WERI-Rb-1 (cell line): ENCODE measurements at regions not wholly inside any gene's neighbourhood (a gene's known extent, or its start where the extent isn't known, plus 50 kb on each side); places are given as distances from the start of the nearest gene placed in this dataset.
"Not testable (repeated sequence)": the region's sequence is repeated elsewhere in the genome, so short reads cannot be mapped to it uniquely, and the experiment has no call there.

Experiments
- DNase-seq: peaks from one replicate; pipeline ENCODE4 v3.0.0-alpha.2; 2020
- H3K27ac ChIP-seq: fragments of 250-450 bp; sonication (Bioruptor Pico); 2 replicates; pipeline ENCODE4 v1.5.1; 2020; ENCODE audit warnings: mild to moderate bottlenecking, moderate library complexity
- H3K27me3 ChIP-seq: fragments of 250-450 bp; sonication (Bioruptor Pico); 2 replicates; pipeline ENCODE4 v1.5.1; 2021; ENCODE audit warnings: mild to moderate bottlenecking, low read depth, moderate library complexity; ENCODE audit not compliant: insufficient read depth, severe bottlenecking
- H3K36me3 ChIP-seq: fragments of 250-450 bp; sonication (Bioruptor Pico); 2 replicates; pipeline ENCODE4 v1.5.1; 2020; ENCODE audit warnings: mild to moderate bottlenecking, moderate library complexity
- H3K4me3 ChIP-seq: 2 replicates; pipeline ENCODE4 v1.5.1; 2011; ENCODE audit warnings: low read depth, mild to moderate bottlenecking, control low read depth, low read length
- H3K9me3 ChIP-seq: fragments of 250-450 bp; sonication (Bioruptor Pico); 2 replicates; pipeline ENCODE4 v1.5.1; 2021; ENCODE audit warnings: mild to moderate bottlenecking, moderate library complexity; ENCODE audit not compliant: severe bottlenecking
- CTCF ChIP-seq: IDR thresholded peaks from 2 replicates; pipeline ENCODE4 v1.5.1; 2011; ENCODE audit warnings: low read depth, mild to moderate bottlenecking, control low read depth, inconsistent platforms, low read length

- not testable (repeated sequence) for H3K36me3 ChIP-seq
Measured at GRCh38 chr6:58181557-58182065, 864.2 kb downstream of the PRIM2 start.

GRCh38 chr6:58185300-58185699 lies 867.9 kb downstream of the PRIM2 start:
- H3K9me3 ChIP-seq, H3K27ac ChIP-seq: not testable (repeated sequence)

More at GRCh38 chr6:58181557-58182065, 864.2 kb downstream of the PRIM2 start:
- not testable (repeated sequence) for H3K9me3 ChIP-seq, H3K27ac ChIP-seq, DNase-seq, H3K4me3 ChIP-seq, H3K27me3 ChIP-seq

GRCh38 chr6:58193209-58193608 lies 875.8 kb downstream of the PRIM2 start:
- Histone ChIP-seq H3K9me3 (peaks cover 21% of the 10 kb centered on the region), H3K27me3 (peaks cover 27% of the 10 kb centered on the region)
- not testable (repeated sequence) for H3K36me3 ChIP-seq, H3K4me3 ChIP-seq, DNase-seq, H3K27ac ChIP-seq

More at GRCh38 chr6:58185300-58185699, 867.9 kb downstream of the PRIM2 start:
- H3K4me3 ChIP-seq, H3K36me3 ChIP-seq, DNase-seq: not testable (repeated sequence)
- H3K27me3 ChIP-seq = peaks cover 10% of the 10 kb centered on the region

- no peak for TF ChIP-seq CTCF
- Histone ChIP-seq H3K36me3 (no peaks in the 10 kb centered on the region), H3K4me3 (no peak overlapping the region), H3K27ac (no peak overlapping the region), H3K9me3 (peaks cover 3% of the 10 kb centered on the region), H3K27me3 (peaks cover 19% of the 10 kb centered on the region)
- no peak for DNase-seq
Measured at GRCh38 chr6:58198301-58198700, 880.9 kb downstream of the PRIM2 start.

GRCh38 chr6:58237124-58237523 lies 919.7 kb downstream of the PRIM2 start:
- not testable (repeated sequence) for H3K9me3 ChIP-seq

GRCh38 chr6:58238421-58238820 lies 921.0 kb downstream of the PRIM2 start:
- peaks cover 26% of the 10 kb centered on the region for H3K27me3 ChIP-seq
- H3K4me3 ChIP-seq, H3K36me3 ChIP-seq, DNase-seq, H3K27ac ChIP-seq, H3K9me3 ChIP-seq: not testable (repeated sequence)

More at GRCh38 chr6:58237124-58237523, 919.7 kb downstream of the PRIM2 start:
- not testable (repeated sequence) for H3K36me3 ChIP-seq, H3K27ac ChIP-seq, DNase-seq, H3K4me3 ChIP-seq
- peaks cover 25% of the 10 kb centered on the region for H3K27me3 ChIP-seq

- not testable (repeated sequence) for H3K36me3 ChIP-seq, DNase-seq, H3K27ac ChIP-seq, H3K4me3 ChIP-seq
- peaks cover 75% of the 10 kb centered on the region for H3K27me3 ChIP-seq
- peaks cover 12% of the 10 kb centered on the region for H3K9me3 ChIP-seq
Measured at GRCh38 chr6:58257625-58258024, 940.2 kb downstream of the PRIM2 start.

GRCh38 chr6:58290177-58290576 lies 972.7 kb downstream of the PRIM2 start:
- H3K27ac ChIP-seq = no peak overlapping the region
- no peak for TF ChIP-seq CTCF
- no peak for DNase-seq
- no peak overlapping the region for H3K4me3 ChIP-seq
- no peaks in the 10 kb centered on the region for H3K36me3 ChIP-seq
- peaks cover 48% of the 10 kb centered on the region for H3K27me3 ChIP-seq
- H3K9me3 ChIP-seq = no peaks in the 10 kb centered on the region

- H3K9me3 ChIP-seq, H3K36me3 ChIP-seq, DNase-seq, H3K4me3 ChIP-seq, H3K27ac ChIP-seq: not testable (repeated sequence)
- H3K27me3 ChIP-seq = peaks cover 43% of the 10 kb centered on the region
Measured at GRCh38 chr6:58291319-58291718, 973.9 kb downstream of the PRIM2 start.

- not testable (repeated sequence) for DNase-seq, H3K27ac ChIP-seq, H3K36me3 ChIP-seq, H3K9me3 ChIP-seq, H3K4me3 ChIP-seq
- peaks cover 12% of the 10 kb centered on the region for H3K27me3 ChIP-seq
Measured at GRCh38 chr6:58307901-58308300, 990.5 kb downstream of the PRIM2 start.

- DNase-seq, H3K4me3 ChIP-seq, H3K27ac ChIP-seq, H3K36me3 ChIP-seq, H3K9me3 ChIP-seq: not testable (repeated sequence)
- peaks cover 42% of the 10 kb centered on the region for H3K27me3 ChIP-seq
Measured at GRCh38 chr6:58332108-58332507, 1014.7 kb downstream of the PRIM2 start.

GRCh38 chr6:58342287-58342686 lies 1024.9 kb downstream of the PRIM2 start:
- H3K36me3 ChIP-seq, H3K4me3 ChIP-seq: not testable (repeated sequence)

GRCh38 chr6:58347534-58347933 lies 1030.1 kb downstream of the PRIM2 start:
- H3K36me3 ChIP-seq, H3K9me3 ChIP-seq, H3K4me3 ChIP-seq, DNase-seq, H3K27ac ChIP-seq: not testable (repeated sequence)
- peaks cover 20% of the 10 kb centered on the region for H3K27me3 ChIP-seq

More at GRCh38 chr6:58342287-58342686, 1024.9 kb downstream of the PRIM2 start:
- H3K27me3 ChIP-seq = peaks cover 30% of the 10 kb centered on the region
- H3K9me3 ChIP-seq, DNase-seq, H3K27ac ChIP-seq: not testable (repeated sequence)
